ENCODE measurements at regions not wholly inside any gene's neighbourhood (a gene's known extent, or its start where the extent isn't known, plus 50 kb on each side); places are given as distances from the start of the nearest gene placed in this dataset.
"Not testable (repeated sequence)": the region's sequence is repeated elsewhere in the genome, so short reads cannot be mapped to it uniquely, and the experiment has no call there.

DNA sequence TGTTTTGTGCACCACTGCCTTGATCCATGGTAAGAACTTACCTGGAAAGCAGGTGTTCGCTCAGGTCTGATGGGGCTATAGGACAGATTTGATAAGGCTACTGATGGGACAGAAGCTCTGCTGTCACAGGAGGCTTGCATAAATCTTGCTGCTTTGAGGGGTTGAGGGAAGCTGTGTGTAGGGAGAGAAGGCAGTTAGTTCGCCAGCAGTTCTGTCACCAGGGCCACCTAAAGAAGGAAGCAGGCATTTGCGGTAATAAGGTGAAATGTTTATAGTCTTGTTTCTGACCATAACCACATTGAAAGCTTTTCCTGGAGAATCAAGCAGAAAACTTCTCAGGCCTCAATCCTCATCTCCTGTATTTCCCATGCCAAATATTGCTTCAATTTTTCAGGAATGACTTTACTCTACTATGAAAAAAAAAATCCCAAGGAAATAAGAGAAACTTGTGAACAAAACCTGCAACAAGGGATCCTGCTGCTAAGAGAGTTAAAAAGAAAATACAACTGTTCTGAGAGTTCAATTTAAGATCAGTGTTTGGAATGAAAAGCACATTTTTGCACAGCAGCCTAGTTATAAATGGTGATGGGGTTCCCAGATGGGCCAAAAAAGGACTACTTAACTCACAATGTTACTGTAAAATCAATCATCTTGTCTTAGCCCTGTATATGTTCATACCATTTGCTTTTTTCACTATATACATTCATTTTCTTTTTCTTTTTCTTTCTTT is 122.0 kb upstream of the RANBP3L start:
- no peak for DNase-seq (ENCODE audit: extremely low read depth, low read depth)

DNA sequence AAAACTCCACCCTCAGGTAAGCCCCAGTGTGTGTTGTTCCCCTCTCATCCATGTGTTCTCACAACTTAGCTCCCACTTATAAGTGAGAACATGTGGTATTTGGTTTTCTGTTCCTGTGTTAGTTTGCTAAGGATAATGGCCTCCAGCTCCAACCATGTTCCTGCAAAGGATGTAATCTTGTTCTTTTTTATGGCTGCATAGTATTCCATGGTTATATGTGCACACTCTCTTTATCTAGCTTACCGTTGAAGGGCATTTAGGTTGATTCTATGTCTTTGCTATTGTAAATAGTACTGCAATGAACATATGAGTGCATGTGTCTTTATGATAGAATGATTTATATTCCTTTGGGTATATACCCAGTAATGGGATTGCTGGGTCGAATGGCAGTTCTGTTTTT is 124.4 kb upstream of the RANBP3L start:
- not testable (repeated sequence) for DNase-seq (ENCODE audit: extremely low read depth, low read depth)

More for the DNA sequence above, 122.0 kb upstream of the RANBP3L start:
- TF ChIP-seq, protein P1, sequence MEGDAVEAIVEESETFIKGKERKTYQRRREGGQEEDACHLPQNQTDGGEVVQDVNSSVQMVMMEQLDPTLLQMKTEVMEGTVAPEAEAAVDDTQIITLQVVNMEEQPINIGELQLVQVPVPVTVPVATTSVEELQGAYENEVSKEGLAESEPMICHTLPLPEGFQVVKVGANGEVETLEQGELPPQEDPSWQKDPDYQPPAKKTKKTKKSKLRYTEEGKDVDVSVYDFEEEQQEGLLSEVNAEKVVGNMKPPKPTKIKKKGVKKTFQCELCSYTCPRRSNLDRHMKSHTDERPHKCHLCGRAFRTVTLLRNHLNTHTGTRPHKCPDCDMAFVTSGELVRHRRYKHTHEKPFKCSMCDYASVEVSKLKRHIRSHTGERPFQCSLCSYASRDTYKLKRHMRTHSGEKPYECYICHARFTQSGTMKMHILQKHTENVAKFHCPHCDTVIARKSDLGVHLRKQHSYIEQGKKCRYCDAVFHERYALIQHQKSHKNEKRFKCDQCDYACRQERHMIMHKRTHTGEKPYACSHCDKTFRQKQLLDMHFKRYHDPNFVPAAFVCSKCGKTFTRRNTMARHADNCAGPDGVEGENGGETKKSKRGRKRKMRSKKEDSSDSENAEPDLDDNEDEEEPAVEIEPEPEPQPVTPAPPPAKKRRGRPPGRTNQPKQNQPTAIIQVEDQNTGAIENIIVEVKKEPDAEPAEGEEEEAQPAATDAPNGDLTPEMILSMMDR (IDR thresholded peaks at IDR 0.05; ENCODE audit: low read depth, low read length): no peak

DNA sequence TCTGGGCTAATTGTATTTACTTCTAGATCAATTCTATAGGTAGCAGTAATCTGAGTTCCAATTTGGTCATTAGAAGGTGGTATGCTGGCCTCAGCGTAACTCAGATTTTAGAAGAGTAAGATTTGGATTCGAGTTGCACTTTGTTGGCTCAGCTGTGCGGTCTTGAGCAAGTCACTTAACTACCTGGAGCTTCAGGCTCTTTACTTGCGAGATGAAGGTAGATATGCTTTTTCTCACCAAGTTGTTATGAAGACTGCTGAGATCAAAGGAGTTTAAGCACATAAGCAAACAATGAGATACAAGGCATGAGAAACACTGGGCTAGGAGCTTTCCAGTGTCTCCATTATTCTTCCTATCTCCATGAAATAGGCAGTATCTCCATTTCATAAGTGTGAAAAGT is 133.8 kb upstream of the RANBP3L start:
- TF ChIP-seq, protein P1 (IDR thresholded peaks at IDR 0.05; ENCODE audit: low read depth, low read length): no peak
- DNase-seq (ENCODE audit: extremely low read depth, low read depth): no peak

DNA sequence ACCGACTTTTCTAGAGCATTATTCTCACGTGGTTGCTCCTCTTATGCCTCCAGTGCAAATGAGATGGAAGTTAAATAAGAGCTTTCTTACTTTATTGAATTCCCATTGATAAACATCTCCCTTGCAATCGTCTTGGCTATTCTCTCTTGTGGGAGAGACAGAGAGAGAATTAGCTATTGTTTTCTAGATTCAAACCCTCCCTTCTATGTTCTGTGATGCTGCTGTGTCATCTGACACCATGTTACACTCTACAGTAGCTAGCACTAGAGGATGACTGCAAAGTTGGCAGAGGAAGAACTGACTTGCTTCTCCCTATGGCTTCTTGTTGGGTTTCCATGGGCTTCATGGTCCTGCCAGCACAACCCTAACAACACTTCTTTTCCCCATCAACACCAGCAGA is 134.6 kb upstream of the RANBP3L start:
- DNase-seq (ENCODE audit: extremely low read depth, low read depth): no peak
- TF ChIP-seq, protein P1 (IDR thresholded peaks at IDR 0.05; ENCODE audit: low read depth, low read length): no peak

DNA sequence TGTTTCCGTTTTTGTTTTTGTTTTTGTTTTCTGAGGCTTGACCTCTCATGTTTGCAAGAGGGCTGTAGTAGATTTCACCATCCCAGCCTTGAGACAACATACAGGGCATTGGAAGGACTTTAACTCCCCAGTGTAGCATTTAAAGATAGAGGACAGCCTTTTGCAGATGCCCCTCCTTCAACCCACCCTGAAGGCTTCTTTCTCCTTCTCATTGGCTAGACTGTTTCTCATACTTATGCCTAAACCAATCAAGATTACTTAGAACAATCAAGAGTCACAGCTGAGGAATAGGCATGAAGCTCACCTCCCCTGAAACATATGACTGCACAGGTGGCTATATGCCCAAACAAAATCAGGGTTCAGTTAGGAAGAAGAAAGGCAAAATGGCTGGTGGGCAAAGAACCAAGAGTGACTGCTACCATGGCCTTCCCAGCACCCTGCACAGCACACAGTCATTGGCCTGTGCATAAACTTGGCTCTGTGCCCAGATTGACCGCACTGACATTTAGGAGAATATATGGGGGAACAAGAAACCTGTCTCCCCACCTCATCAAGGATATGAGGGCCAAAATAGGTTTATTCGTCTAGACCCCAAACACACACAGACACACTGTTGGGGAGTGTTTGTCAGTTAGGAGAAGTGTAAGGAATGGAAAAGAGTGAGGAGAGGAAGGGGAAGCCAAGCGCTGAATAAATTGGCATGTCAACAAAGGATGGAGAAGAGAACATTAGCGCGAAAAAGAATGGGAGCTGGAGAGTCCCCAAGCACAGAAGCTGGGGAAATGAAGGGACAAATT is 137.3 kb upstream of the RANBP3L start:
- TF ChIP-seq, protein P1 (IDR thresholded peaks at IDR 0.05; ENCODE audit: low read depth, low read length): no peak
- DNase-seq (ENCODE audit: extremely low read depth, low read depth): no peak

DNA sequence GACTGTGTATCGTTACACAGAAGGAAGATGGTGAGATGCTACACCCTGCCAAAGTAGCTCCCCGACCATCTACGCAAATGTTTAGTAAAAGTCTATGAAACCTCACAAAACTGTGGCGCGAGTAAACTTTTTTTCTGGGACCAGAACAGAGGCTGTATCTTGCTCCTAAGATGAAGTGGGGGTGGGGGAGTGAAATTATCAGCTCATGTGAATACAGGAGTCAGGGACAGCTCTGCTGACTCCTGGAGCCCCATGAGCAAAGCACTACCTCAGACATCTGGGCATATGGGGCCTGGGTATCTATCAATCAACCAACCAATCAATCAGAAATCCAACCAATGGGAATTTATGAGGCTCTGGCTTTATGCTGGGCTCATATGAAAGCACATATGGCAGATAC is 138.6 kb upstream of the RANBP3L start:
- no peak for DNase-seq (ENCODE audit: extremely low read depth, low read depth)
- TF ChIP-seq, protein P1 (IDR thresholded peaks at IDR 0.05; ENCODE audit: low read depth, low read length): no peak

DNA sequence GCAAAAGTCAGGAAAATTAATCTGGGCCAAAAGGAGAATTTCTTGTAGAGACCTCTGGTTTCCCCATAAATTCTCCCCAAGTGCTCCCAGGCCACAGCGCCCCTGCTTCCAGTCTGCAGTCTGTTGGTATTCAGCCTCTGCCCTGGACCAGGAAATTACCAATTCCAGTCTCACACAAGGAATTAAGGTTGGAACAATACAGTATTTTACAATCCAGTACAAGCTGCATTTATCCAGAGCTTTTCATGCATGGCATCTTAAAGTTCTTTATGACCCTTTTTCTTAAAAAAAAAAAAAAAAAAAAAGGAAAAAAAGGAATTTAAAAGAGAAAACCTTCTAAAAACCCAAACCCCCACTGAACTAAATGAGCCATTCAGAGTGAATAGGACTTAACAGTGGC is 139.6 kb upstream of the RANBP3L start:
- TF ChIP-seq, protein P1 (IDR thresholded peaks at IDR 0.05; ENCODE audit: low read depth, low read length): no peak
- DNase-seq (ENCODE audit: extremely low read depth, low read depth): no peak
